NB4 (cell line): ENCODE measurements at regions not wholly inside any gene's neighbourhood (a gene's known extent, or its start where the extent isn't known, plus 50 kb on each side); places are given as distances from the start of the nearest gene placed in this dataset.

Experiments used
- DNase-seq: peaks from one replicate; pipeline ENCODE4 v3.0.0; 2010; ENCODE audit warnings: low read depth
- H3K4me3 ChIP-seq: one replicate; pipeline ENCODE4 v1.5.1; 2011; ENCODE audit warnings: mild to moderate bottlenecking, low read depth, low read length, moderate library complexity
- CTCF ChIP-seq: IDR thresholded peaks from one replicate; pipeline ENCODE4 v1.5.1; 2012; ENCODE audit warnings: low read depth, low read length
- MAX ChIP-seq: IDR thresholded peaks from 2 replicates; pipeline ENCODE4 v1.6.1; 2011; ENCODE audit warnings: low read depth, low read length
- MYC ChIP-seq: IDR thresholded peaks from 2 replicates; pipeline ENCODE4 v1.6.1; 2011; ENCODE audit warnings: low read depth, low read length
- POLR2A ChIP-seq: IDR thresholded peaks from 2 replicates; pipeline ENCODE4 v1.6.1; 2011; ENCODE audit warnings: mild to moderate bottlenecking; ENCODE audit not compliant: insufficient read length; ENCODE audit errors: extremely low read depth

GRCh38 chr2:235263205-235264120, 230.4 kb upstream of the AGAP1 start:
- no peak overlapping the region for H3K4me3 ChIP-seq
- DNase-seq, result no peak
- no peak for TF ChIP-seq POLR2A

- DNase-seq, result no peak
- TF ChIP-seq CTCF (no peak), POLR2A (no peak), MYC (no peak), MAX (no peak)
- no peak overlapping the region for H3K4me3 ChIP-seq
Measured at GRCh38 chr2:235264121-235264493, 229.7 kb upstream of the AGAP1 start.

- TF ChIP-seq CTCF (no peak), MAX (no peak), MYC (no peak), POLR2A (no peak)
- DNase-seq, result no peak
- H3K4me3 ChIP-seq, result no peak overlapping the region
Measured at GRCh38 chr2:235264512-235264911, 229.3 kb upstream of the AGAP1 start.

- TF ChIP-seq MYC (no peak), CTCF (no peak), POLR2A (no peak), MAX (no peak)
- DNase-seq, result no peak
- H3K4me3 ChIP-seq, result no peak overlapping the region
Measured at GRCh38 chr2:235265348-235265965, 228.4 kb upstream of the AGAP1 start.

- H3K4me3 ChIP-seq, result no peak overlapping the region
- no peak for DNase-seq
- TF ChIP-seq MYC, result no peak
- TF ChIP-seq MAX, result no peak
- no peak for TF ChIP-seq CTCF
- TF ChIP-seq POLR2A, result no peak
Measured at GRCh38 chr2:235267251-235267650, 226.6 kb upstream of the AGAP1 start.

GRCh38 chr2:235268535-235268934, 225.3 kb upstream of the AGAP1 start:
- no peak overlapping the region for H3K4me3 ChIP-seq
- DNase-seq, result no peak
- no peak for TF ChIP-seq CTCF
- no peak for TF ChIP-seq POLR2A
- no peak for TF ChIP-seq MYC
- TF ChIP-seq MAX, result no peak
